Panc1 (cell line): ENCODE measurements at regions not wholly inside any gene's neighbourhood (a gene's known extent, or its start where the extent isn't known, plus 50 kb on each side); places are given as distances from the start of the nearest gene placed in this dataset.

ENCODE experiments used
- POLR2AphosphoS5 ChIP-seq: IDR thresholded peaks from 2 replicates; pipeline ENCODE4 v1.6.1; 2012; ENCODE audit warnings: mild to moderate bottlenecking, low read depth, low read length, moderate library complexity
- SIN3A ChIP-seq: IDR thresholded peaks from 2 replicates; pipeline ENCODE4 v1.6.1; 2012; ENCODE audit warnings: low read depth, mild to moderate bottlenecking, low read length, moderate library complexity, borderline replicate concordance; ENCODE audit not compliant: insufficient read depth
- TCF7L2 ChIP-seq: IDR thresholded peaks from 2 replicates; pipeline ENCODE4 v1.6.1; 2011; ENCODE audit warnings: mild to moderate bottlenecking, low read depth, low read length, inconsistent platforms
- TF ChIP-seq, protein P1 (sequence below): fragments of 450-650 bp; IDR thresholded peaks from 2 replicates; pipeline ENCODE4 v1.5.1; 2017; ENCODE audit warnings: mild to moderate bottlenecking
- TF ChIP-seq, protein P2 (sequence below), 2 experiments: IDR thresholded peaks; 2 replicates each; pipeline ENCODE4 v1.6.1; 2011 to 2012; ENCODE audit warnings: low read depth in 2 of 2, control low read depth in 1 of 2, low read length in 1 of 2, mild to moderate bottlenecking in 1 of 2, moderate library complexity in 1 of 2; ENCODE audit not compliant: insufficient read depth in 1 of 2

DNA sequence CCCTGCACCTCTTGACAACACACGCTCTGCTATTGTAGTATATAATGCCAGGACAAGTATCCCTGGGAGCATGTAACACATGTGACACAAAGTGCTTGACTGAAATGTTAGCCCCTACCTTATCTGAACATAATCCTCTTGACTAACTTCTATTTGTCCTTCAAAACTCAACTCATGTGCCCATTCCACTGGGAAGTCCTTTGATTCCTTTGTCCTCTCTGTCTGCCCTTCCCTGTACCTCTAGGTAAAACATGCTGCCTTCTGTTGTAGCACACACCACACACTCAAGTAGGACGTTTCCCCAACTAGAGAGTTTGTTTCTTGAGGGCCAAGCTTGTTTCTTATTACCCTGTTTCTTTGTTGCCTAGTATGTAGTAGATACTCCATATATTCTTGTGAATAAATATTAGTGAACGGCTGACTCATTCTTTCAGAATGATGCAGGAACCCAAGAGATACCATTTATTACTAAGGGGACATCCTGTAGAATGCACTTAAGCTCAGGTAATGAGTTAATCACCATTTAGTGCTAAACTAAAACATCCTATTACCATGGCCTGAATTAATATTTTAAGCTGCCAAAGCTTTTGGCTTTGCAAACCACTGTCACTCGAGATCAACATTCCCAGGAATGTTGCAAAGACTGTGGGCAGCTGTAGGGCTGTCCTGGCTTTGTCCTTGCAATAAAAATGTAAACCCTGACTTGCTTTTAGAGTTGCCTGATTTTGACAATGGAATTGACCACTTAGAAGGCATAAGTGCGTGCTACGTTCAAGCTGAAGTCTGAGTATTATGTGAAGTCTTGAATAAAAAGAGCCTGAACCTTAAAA lies 313.4 kb downstream of the COG6 start:
- no peak for TF ChIP-seq POLR2AphosphoS5
- TF ChIP-seq, protein P1, sequence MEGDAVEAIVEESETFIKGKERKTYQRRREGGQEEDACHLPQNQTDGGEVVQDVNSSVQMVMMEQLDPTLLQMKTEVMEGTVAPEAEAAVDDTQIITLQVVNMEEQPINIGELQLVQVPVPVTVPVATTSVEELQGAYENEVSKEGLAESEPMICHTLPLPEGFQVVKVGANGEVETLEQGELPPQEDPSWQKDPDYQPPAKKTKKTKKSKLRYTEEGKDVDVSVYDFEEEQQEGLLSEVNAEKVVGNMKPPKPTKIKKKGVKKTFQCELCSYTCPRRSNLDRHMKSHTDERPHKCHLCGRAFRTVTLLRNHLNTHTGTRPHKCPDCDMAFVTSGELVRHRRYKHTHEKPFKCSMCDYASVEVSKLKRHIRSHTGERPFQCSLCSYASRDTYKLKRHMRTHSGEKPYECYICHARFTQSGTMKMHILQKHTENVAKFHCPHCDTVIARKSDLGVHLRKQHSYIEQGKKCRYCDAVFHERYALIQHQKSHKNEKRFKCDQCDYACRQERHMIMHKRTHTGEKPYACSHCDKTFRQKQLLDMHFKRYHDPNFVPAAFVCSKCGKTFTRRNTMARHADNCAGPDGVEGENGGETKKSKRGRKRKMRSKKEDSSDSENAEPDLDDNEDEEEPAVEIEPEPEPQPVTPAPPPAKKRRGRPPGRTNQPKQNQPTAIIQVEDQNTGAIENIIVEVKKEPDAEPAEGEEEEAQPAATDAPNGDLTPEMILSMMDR = no peak
- no peak for TF ChIP-seq SIN3A
- TF ChIP-seq, protein P2, sequence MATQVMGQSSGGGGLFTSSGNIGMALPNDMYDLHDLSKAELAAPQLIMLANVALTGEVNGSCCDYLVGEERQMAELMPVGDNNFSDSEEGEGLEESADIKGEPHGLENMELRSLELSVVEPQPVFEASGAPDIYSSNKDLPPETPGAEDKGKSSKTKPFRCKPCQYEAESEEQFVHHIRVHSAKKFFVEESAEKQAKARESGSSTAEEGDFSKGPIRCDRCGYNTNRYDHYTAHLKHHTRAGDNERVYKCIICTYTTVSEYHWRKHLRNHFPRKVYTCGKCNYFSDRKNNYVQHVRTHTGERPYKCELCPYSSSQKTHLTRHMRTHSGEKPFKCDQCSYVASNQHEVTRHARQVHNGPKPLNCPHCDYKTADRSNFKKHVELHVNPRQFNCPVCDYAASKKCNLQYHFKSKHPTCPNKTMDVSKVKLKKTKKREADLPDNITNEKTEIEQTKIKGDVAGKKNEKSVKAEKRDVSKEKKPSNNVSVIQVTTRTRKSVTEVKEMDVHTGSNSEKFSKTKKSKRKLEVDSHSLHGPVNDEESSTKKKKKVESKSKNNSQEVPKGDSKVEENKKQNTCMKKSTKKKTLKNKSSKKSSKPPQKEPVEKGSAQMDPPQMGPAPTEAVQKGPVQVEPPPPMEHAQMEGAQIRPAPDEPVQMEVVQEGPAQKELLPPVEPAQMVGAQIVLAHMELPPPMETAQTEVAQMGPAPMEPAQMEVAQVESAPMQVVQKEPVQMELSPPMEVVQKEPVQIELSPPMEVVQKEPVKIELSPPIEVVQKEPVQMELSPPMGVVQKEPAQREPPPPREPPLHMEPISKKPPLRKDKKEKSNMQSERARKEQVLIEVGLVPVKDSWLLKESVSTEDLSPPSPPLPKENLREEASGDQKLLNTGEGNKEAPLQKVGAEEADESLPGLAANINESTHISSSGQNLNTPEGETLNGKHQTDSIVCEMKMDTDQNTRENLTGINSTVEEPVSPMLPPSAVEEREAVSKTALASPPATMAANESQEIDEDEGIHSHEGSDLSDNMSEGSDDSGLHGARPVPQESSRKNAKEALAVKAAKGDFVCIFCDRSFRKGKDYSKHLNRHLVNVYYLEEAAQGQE (IDR thresholded peaks at IDR 0.05; ENCODE audit: insufficient read depth in 1 of 2, low read depth in 2 of 2, low read length in 1 of 2) = no peak
- no peak for TF ChIP-seq TCF7L2
